ENCODE measurements at regions not wholly inside any gene's neighbourhood (a gene's known extent, or its start where the extent isn't known, plus 50 kb on each side); places are given as distances from the start of the nearest gene placed in this dataset.

- no peaks in the 10 kb centered on the region for H3K36me3 ChIP-seq (ENCODE audit: control insufficient read depth, insufficient read depth, low read length)
- WGBS (ENCODE audit: insufficient coverage) = 83% methylated on average over 2 of the region's 7 CpGs
- no peaks in the 10 kb centered on the region for H3K27me3 ChIP-seq (ENCODE audit: control insufficient read depth, insufficient read depth, low read length)
- H3K27ac ChIP-seq (ENCODE audit: low read depth, low read length) = no peak overlapping the region
- H3K4me3 ChIP-seq (ENCODE audit: low read depth, low read length) = no peak overlapping the region
- DNase-seq (ENCODE audit: low read depth in 4 of 6, low spot score in 6 of 6) = no peak
- no peaks in the 10 kb centered on the region for H3K9me3 ChIP-seq (ENCODE audit: control insufficient read depth, insufficient read depth, low read length)
- H3K4me1 ChIP-seq (ENCODE audit: control insufficient read depth, insufficient read depth, low read length) = no peaks in the 10 kb centered on the region
Observed at GRCh38 chr5:60372786-60373185, 327.2 kb downstream of the DEPDC1B start.

- 88% methylated on average over 6 of the region's 7 CpGs for WGBS (ENCODE audit: insufficient coverage)
- Histone ChIP-seq H3K27me3 (ENCODE audit: control insufficient read depth, insufficient read depth, low read length) (no peaks in the 10 kb centered on the region), H3K4me3 (ENCODE audit: low read depth, low read length) (no peak overlapping the region), H3K9me3 (ENCODE audit: control insufficient read depth, insufficient read depth, low read length) (no peaks in the 10 kb centered on the region), H3K36me3 (ENCODE audit: control insufficient read depth, insufficient read depth, low read length) (no peaks in the 10 kb centered on the region), H3K4me1 (ENCODE audit: control insufficient read depth, insufficient read depth, low read length) (no peaks in the 10 kb centered on the region), H3K27ac (ENCODE audit: low read depth, low read length) (no peak overlapping the region)
- no peak for DNase-seq (ENCODE audit: low read depth in 4 of 6, low spot score in 6 of 6)
Observed at GRCh38 chr5:60371065-60371464, 328.9 kb downstream of the DEPDC1B start.

GRCh38 chr5:60370508-60370907 is 329.5 kb downstream of the DEPDC1B start:
- no peaks in the 10 kb centered on the region for H3K36me3 ChIP-seq (ENCODE audit: control insufficient read depth, insufficient read depth, low read length)
- 100% methylated on average over 3 of the region's 5 CpGs for WGBS (ENCODE audit: insufficient coverage)
- no peak overlapping the region for H3K27ac ChIP-seq (ENCODE audit: low read depth, low read length)
- H3K4me1 ChIP-seq (ENCODE audit: control insufficient read depth, insufficient read depth, low read length) = no peaks in the 10 kb centered on the region
- no peak overlapping the region for H3K4me3 ChIP-seq (ENCODE audit: low read depth, low read length)
- no peak for DNase-seq (ENCODE audit: low read depth in 4 of 6, low spot score in 6 of 6)
- no peaks in the 10 kb centered on the region for H3K27me3 ChIP-seq (ENCODE audit: control insufficient read depth, insufficient read depth, low read length)
- H3K9me3 ChIP-seq (ENCODE audit: control insufficient read depth, insufficient read depth, low read length) = no peaks in the 10 kb centered on the region

- H3K4me1 ChIP-seq (ENCODE audit: control insufficient read depth, insufficient read depth, low read length) = no peaks in the 10 kb centered on the region
Observed at GRCh38 chr5:60369391-60369790, 330.6 kb downstream of the DEPDC1B start.

GRCh38 chr5:60368100-60368499 is 331.9 kb downstream of the DEPDC1B start:
- no peak for DNase-seq (ENCODE audit: low read depth in 4 of 6, low spot score in 6 of 6)
- Histone ChIP-seq H3K4me1 (ENCODE audit: control insufficient read depth, insufficient read depth, low read length) (no peaks in the 10 kb centered on the region), H3K9me3 (ENCODE audit: control insufficient read depth, insufficient read depth, low read length) (no peaks in the 10 kb centered on the region), H3K27ac (ENCODE audit: low read depth, low read length) (no peak overlapping the region), H3K27me3 (ENCODE audit: control insufficient read depth, insufficient read depth, low read length) (no peaks in the 10 kb centered on the region), H3K36me3 (ENCODE audit: control insufficient read depth, insufficient read depth, low read length) (no peaks in the 10 kb centered on the region), H3K4me3 (ENCODE audit: low read depth, low read length) (no peak overlapping the region)
- WGBS (ENCODE audit: insufficient coverage) = 79% methylated on average over 2 of the region's 5 CpGs

More at GRCh38 chr5:60369391-60369790, 330.6 kb downstream of the DEPDC1B start:
- 90% methylated on average over 1 of the region's 4 CpGs for WGBS (ENCODE audit: insufficient coverage)
- no peaks in the 10 kb centered on the region for H3K9me3 ChIP-seq (ENCODE audit: control insufficient read depth, insufficient read depth, low read length)
- no peak for DNase-seq (ENCODE audit: low read depth in 4 of 6, low spot score in 6 of 6)
- no peak overlapping the region for H3K4me3 ChIP-seq (ENCODE audit: low read depth, low read length)
- no peak overlapping the region for H3K27ac ChIP-seq (ENCODE audit: low read depth, low read length)
- H3K27me3 ChIP-seq (ENCODE audit: control insufficient read depth, insufficient read depth, low read length) = no peaks in the 10 kb centered on the region
- no peaks in the 10 kb centered on the region for H3K36me3 ChIP-seq (ENCODE audit: control insufficient read depth, insufficient read depth, low read length)

GRCh38 chr5:60366489-60366888 is 333.5 kb downstream of the DEPDC1B start:
- Histone ChIP-seq H3K36me3 (ENCODE audit: control insufficient read depth, insufficient read depth, low read length) (no peaks in the 10 kb centered on the region), H3K27me3 (ENCODE audit: control insufficient read depth, insufficient read depth, low read length) (no peaks in the 10 kb centered on the region), H3K4me3 (ENCODE audit: low read depth, low read length) (no peak overlapping the region), H3K4me1 (ENCODE audit: control insufficient read depth, insufficient read depth, low read length) (no peaks in the 10 kb centered on the region), H3K9me3 (ENCODE audit: control insufficient read depth, insufficient read depth, low read length) (no peaks in the 10 kb centered on the region), H3K27ac (ENCODE audit: low read depth, low read length) (no peak overlapping the region)
- WGBS (ENCODE audit: insufficient coverage) = 60% methylated on average over 1 of the region's 2 CpGs
- DNase-seq (ENCODE audit: low read depth in 4 of 6, low spot score in 6 of 6) = peak in 1 of 6 donors; percentile 28

GRCh38 chr5:60365001-60365400 is 335.0 kb downstream of the DEPDC1B start:
- no peaks in the 10 kb centered on the region for H3K4me1 ChIP-seq (ENCODE audit: control insufficient read depth, insufficient read depth, low read length)
- H3K9me3 ChIP-seq (ENCODE audit: control insufficient read depth, insufficient read depth, low read length) = no peaks in the 10 kb centered on the region
- WGBS (ENCODE audit: insufficient coverage) = no CpG with 5 or more reads among the region's 1 CpG
- DNase-seq (ENCODE audit: low read depth in 4 of 6, low spot score in 6 of 6) = no peak
- no peaks in the 10 kb centered on the region for H3K27me3 ChIP-seq (ENCODE audit: control insufficient read depth, insufficient read depth, low read length)
- no peaks in the 10 kb centered on the region for H3K36me3 ChIP-seq (ENCODE audit: control insufficient read depth, insufficient read depth, low read length)
- no peak overlapping the region for H3K27ac ChIP-seq (ENCODE audit: low read depth, low read length)
- H3K4me3 ChIP-seq (ENCODE audit: low read depth, low read length) = no peak overlapping the region

GRCh38 chr5:60362158-60362557 is 337.8 kb downstream of the DEPDC1B start:
- Histone ChIP-seq H3K27me3 (ENCODE audit: control insufficient read depth, insufficient read depth, low read length) (no peaks in the 10 kb centered on the region), H3K4me3 (ENCODE audit: low read depth, low read length) (no peak overlapping the region), H3K4me1 (ENCODE audit: control insufficient read depth, insufficient read depth, low read length) (no peaks in the 10 kb centered on the region), H3K9me3 (ENCODE audit: control insufficient read depth, insufficient read depth, low read length) (no peaks in the 10 kb centered on the region), H3K36me3 (ENCODE audit: control insufficient read depth, insufficient read depth, low read length) (no peaks in the 10 kb centered on the region), H3K27ac (ENCODE audit: low read depth, low read length) (no peak overlapping the region)
- DNase-seq (ENCODE audit: low read depth in 4 of 6, low spot score in 6 of 6) = no peak

GRCh38 chr5:60360355-60360754 is 339.6 kb downstream of the DEPDC1B start:
- WGBS (ENCODE audit: insufficient coverage) = no CpG with 5 or more reads among the region's 3 CpGs
- Histone ChIP-seq H3K36me3 (ENCODE audit: control insufficient read depth, insufficient read depth, low read length) (no peaks in the 10 kb centered on the region), H3K4me3 (ENCODE audit: low read depth, low read length) (no peak overlapping the region), H3K27ac (ENCODE audit: low read depth, low read length) (no peak overlapping the region), H3K27me3 (ENCODE audit: control insufficient read depth, insufficient read depth, low read length) (no peaks in the 10 kb centered on the region), H3K4me1 (ENCODE audit: control insufficient read depth, insufficient read depth, low read length) (no peaks in the 10 kb centered on the region), H3K9me3 (ENCODE audit: control insufficient read depth, insufficient read depth, low read length) (no peaks in the 10 kb centered on the region)
- no peak for DNase-seq (ENCODE audit: low read depth in 4 of 6, low spot score in 6 of 6)

- no peaks in the 10 kb centered on the region for H3K4me1 ChIP-seq (ENCODE audit: control insufficient read depth, insufficient read depth, low read length)
- H3K27me3 ChIP-seq (ENCODE audit: control insufficient read depth, insufficient read depth, low read length) = no peaks in the 10 kb centered on the region
- DNase-seq (ENCODE audit: low read depth in 4 of 6, low spot score in 6 of 6) = no peak
- no peak overlapping the region for H3K4me3 ChIP-seq (ENCODE audit: low read depth, low read length)
- no peaks in the 10 kb centered on the region for H3K36me3 ChIP-seq (ENCODE audit: control insufficient read depth, insufficient read depth, low read length)
- no peak overlapping the region for H3K27ac ChIP-seq (ENCODE audit: low read depth, low read length)
- H3K9me3 ChIP-seq (ENCODE audit: control insufficient read depth, insufficient read depth, low read length) = no peaks in the 10 kb centered on the region
Observed at GRCh38 chr5:60357302-60357701, 342.7 kb downstream of the DEPDC1B start.
